ENCODE measurements at regions not wholly inside any gene's neighbourhood (a gene's known extent, or its start where the extent isn't known, plus 50 kb on each side); places are given as distances from the start of the nearest gene placed in this dataset.
"Not testable (repeated sequence)": the region's sequence is repeated elsewhere in the genome, so short reads cannot be mapped to it uniquely, and the experiment has no call there.

DNA sequence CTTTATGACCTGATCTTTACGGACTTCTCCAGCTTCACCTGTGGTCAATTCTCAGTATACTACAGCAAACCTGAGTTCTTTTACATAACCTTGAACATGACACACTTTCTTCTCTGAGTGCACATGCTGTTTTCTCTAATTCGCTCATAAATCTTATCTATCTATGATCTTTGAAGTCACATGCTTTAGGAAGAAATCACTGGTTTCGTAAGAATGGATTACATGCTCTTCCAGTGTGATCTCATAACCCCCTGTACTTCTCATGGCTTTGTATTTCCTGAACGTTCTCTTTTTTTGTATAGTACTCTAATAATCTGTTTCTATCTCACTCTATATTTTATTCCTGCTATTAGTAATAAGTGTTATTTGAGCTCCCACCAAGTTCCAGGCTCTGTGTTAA, 1165.2 kb downstream of the TBL1XR1 start:
- no peak for DNase-seq

DNA sequence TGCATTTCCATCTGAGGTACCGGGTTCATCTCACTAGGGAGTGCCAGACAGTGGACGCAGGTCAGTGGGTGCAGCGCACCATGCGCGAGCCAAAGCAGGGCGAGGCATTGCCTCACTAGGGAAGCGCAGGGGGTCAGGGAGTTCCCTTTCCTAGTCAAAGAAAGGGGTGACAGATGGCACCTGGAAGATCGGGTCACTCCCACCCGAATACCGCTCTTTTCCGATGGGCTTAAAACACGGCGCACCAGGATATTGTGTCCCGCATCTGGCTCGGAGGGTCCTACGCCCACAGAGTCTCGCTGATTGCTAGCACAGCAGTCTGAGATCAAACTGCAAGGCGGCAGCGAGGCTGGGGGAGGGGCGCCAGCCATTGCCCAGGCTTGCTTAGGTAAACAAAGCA, 1157.1 kb downstream of the NAALADL2 start:
- not testable (repeated sequence) for DNase-seq

DNA sequence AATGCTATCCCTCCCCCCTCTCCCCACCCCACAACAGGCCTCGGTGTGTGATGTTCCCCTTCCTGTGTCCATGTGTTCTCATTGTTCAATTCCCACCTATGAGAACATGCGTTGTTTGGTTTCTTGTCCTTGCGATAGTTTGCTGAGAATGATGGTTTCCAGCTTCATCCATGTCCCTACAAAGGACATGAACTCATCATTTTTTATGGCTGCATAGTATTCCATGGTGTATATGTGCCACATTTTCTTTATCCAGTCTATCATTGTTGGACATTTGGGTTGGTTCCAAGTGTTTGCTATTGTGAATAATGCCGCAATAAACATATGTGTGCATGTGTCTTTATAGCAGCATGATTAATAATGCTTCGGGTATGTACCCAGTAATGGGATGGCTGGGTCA, 1156.1 kb downstream of the NAALADL2 start:
- not testable (repeated sequence) for DNase-seq

DNA sequence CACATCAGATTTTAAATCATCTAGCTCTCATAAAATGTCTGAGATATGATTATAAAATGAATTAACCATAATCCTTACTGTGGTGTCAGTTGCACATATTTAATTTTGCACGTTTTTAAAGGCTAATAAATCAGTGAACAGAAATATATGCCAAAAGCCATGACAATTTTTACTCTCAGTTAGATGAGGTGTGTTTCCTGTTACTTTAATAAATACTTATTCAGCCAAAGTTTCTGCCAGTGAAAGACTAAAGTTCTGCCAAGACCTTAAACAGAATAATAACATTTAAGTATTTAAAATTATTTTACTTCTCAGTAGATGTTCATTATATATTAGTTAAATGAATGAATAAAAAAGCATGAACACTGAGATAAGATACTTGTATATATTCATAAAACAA, 1150.1 kb downstream of the NAALADL2 start:
- no peak for DNase-seq

DNA sequence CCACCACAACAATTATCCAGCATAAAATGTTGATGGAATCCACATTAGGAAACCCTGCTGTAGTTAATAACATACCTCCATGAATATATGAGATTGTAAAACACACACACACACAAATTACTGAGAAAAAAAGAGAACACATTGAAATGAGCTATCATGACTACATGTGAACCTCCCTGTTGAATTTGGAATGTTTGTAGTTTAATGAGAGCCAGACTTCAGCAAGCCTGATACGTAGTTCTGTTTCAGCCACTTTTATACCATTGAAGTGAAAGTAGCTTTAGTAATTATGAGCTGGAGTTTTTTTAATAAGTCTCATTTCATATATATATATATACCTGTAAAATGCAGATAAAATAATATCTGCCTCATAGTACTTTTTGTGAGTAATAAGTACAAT, 1146.4 kb downstream of the NAALADL2 start:
- no peak for DNase-seq

DNA sequence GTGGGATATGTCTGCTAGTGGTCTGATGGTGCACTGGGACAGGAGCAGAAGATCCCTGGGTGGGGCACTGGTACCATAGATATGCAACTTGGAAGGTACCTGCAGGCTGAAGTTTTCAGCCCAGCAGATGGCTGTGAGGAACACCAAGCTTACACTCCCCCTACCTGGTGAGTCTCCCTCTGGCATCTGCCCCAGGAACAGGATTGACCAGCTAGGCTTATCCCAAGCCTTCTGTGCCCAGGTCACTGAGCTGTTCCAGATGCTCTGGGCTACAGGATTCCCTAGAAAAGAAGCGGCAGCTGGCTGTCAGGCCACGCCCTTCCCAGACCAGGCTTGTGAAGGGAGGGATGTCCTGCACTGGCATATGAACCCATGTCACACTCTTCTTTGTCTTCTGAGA, 1130.0 kb downstream of the NAALADL2 start:
- no peak for DNase-seq

DNA sequence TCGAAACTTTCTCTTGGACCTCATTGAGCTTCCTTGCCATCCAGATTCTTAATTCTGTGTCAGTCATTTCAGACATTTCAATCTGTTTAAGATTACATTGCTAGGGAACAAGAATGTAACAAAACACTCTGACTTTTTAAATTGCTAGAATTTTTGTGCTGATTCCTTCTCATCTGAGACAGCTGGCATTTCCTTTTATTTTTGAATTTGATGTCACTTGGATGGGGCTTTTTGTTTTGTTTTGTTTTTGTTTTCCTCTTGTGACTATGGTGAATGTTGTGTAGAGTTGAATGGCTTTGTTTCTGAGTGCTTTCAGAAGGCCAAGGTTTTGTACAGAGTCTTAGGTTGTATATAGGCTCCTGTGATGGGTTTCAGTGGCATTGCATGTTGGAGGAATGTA, 1129.3 kb downstream of the NAALADL2 start:
- DNase-seq, result no peak

DNA sequence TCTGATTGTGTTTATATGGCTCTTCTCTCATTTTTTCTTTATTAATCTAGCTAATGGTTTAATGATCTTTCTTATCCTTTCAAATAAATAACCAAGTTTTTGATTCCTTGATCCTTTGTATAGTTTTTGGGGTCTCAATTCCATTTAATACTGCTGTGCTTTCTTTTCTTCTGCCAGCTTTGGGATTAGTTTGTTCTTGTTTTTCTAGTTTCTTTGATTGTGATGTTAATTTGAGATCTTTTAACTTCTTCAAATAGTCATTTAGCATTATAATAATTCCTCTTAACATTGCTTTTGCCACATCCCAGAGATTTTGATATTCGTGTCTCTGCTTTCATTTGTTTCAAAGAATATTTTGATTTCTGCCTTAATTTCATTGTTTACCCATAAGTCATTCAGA, 1126.6 kb downstream of the NAALADL2 start:
- no peak for DNase-seq

DNA sequence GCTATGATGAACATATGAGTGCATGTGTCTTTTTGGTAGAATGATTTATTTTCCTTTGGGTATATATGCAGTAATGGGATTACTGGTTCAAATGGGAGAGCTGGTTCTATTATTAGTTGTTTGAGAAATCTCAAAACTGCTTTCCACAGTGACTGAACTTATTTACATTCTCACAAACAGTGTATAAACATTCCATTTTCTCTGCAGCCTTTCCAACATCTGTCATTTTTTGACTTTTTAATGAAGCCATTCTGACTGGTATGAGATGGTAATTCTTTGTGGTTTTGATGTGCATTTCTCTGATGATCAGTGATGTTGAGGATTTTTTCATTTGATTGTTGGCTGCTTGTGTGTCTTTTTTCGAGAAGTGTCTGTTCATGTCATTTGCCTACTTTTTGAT, 1124.2 kb downstream of the NAALADL2 start:
- DNase-seq, result no peak

DNA sequence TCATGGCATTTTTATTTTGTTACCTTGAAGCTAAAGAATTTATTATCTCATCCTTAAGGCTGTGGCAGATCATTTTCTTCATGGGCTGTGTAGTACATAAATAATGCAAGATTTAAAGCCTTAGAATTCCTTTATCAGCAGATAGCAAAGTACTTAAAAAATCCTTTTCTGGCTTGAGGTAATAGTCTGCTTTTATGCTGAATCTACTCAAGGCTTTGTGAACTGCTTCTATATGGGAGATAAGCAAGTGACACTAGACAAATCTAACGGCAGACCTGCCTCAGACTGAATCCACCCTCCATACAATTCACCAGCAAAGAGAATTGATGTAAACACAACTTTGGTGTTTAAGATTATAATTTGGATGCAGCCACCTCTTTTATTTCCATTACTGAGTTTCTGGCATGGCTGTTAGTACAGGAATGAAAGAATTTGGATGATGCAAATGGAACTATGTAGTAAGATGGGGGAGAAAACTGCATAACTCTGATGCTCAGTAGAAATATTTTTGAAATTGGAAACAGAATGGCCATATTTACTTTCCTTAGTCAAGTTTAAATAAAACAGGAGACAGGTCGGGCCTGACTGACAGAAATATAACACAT, 1121.5 kb downstream of the NAALADL2 start:
- no peak for DNase-seq

DNA sequence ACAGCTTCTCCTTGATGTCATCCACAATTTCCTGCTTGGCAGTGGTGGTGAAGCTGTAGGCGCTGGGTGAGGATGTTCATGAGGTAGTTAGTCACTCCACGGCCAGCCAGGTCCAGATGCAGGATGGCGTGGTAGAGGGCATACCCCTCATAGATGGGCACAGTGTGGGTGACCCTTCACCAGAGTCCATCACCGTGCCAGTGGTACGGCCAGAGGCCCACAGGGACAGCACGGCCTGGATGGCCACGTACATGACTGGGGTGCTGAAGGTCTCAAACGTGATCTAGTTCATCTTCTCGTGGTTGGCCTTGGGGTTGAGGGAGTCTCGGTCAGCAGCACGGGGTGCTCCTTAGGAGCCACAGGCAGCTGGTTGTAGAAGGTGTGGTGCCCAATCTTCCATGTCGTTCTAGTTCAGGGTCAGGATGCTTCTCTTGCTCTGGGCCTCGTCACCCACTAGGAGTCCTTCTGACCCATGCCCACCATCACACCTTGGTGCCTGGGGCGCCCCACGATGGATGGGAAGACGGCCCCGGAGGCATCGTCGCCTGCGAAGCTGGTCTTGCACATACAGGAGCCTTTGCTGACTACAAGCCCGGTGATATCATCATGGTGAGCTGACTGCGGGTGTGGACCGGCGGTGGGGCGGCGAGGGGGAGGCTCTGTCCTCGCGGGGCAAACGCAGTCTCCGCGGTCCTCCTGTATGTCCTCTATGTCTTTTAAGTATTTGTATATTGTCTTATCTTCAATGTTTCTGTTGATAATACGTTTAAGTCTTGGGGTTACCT, 1119.0 kb downstream of the NAALADL2 start:
- DNase-seq, result no peak

DNA sequence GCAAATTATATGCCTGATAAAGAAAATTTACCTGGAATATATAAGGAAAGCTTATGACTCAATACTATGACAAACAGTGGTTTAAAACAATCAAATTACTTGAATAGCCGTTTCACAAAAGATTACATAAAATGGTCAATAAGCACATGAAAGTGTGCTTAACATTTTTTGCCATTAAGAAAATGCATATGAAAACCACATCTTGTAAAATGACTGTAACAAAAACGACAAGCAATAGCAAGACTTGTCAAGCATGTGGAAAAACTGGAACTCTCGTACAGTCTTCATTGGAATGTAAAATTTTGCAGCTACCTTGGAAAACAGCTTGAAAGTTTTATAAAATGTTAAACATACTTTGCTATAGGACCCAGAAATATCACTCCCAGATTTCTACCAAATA, 1110.3 kb downstream of the NAALADL2 start:
- no peak for DNase-seq

DNA sequence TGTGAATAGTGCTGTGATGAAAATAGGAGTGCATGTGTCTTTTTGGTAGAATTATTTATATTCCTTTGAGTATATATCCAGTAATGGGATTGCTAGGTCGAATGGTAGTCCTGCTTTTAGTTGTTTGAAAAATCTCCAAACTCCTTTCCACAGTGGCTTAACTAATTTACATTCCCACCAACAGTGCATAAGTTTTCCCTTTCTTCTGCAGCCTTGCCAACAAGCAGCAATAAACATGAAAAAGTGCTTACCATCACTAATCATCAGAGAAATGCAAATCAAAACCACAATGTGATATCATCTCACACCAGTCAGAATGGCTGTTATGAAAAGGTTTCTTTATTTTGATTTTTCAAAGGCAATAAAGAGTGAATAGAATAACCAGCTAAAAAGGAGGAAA, 1105.9 kb downstream of the NAALADL2 start:
- DNase-seq, result no peak

DNA sequence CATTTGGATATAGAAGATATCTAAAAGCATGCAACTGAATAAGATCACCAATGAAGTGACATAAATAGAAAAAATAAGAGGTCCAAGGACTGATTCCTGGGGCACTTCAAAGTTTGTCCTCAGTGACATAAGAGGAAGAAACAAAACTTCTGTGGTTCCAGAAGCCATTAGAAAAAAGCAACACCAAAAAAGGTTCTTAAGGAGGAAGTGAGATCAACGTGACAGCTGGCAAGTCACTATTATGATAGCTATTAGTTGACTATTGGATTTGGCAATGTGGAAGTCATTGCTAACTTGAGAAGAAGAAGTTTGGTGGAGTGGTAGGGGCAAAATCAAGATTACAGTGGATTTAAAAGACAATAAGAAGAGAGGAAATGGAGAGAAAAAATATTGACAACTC, 1098.3 kb downstream of the NAALADL2 start:
- DNase-seq, result no peak

DNA sequence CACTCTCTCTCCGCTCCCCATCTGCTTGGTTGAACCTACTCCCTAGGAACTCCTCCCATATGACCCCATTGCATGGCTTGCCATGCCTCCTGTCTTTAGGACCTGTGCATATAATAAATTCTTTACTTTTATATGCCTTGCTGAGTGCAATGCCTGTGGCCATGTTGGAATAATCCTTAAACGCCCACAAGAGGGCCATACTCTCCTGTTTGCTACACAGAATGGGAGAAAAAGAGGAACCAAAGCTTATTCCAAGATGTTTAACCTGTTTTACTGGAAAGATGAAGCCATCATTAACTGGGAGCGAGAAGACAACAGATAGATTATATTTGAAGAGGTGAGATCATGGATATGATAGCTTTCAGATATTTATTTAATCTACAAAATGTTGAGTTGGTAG, 1097.8 kb downstream of the NAALADL2 start:
- no peak for DNase-seq

DNA sequence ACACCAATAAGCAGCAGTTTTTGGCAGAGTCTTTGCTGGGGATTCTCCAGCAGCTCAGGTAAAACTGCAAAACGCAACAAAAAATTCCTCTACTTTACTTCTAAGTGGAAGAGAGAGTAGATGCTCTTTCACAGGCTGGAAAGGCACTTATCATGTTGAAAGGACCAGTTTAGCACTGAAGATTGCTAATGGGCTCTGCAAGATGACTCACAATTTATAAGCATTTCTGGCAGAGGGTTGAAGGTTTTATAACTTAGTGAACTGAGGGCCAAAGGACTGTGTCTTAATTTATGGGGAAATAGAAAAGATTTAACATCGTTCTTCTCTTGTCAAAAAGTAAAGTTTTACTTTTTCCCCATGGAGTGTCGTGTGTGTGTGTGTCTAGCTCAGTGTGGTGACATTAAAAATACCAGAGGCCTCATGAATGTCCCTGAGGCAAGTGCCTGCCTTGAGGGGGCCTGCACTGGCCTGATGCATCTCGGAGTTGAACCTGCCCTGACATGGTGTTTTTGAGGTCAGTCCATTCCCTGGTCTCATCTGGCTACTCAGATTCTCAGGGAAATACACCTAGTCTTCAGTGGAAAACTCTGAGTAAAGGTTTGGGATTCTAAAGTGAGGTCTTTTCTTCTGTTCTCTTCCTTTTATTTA, 1092.0 kb downstream of the NAALADL2 start:
- DNase-seq, result no peak

DNA sequence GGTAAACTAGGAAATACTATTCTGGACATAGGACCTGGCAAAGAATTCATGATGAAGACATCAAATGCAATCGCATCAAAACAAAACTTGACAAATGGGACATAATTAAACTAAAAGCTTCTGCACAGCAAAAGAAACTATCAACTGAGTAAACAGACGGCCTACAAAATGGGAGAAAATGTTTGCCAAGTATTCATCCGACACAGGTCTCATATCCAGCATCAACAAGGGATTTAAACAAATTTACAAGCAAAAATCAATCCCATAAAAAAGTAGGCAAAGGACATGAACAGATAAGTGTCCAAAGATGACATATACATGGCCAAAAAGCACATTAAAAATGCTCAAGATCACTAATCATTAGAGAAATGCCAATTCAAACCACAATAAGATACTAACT, 1088.9 kb downstream of the NAALADL2 start:
- peak; percentile 98 for DNase-seq

DNA sequence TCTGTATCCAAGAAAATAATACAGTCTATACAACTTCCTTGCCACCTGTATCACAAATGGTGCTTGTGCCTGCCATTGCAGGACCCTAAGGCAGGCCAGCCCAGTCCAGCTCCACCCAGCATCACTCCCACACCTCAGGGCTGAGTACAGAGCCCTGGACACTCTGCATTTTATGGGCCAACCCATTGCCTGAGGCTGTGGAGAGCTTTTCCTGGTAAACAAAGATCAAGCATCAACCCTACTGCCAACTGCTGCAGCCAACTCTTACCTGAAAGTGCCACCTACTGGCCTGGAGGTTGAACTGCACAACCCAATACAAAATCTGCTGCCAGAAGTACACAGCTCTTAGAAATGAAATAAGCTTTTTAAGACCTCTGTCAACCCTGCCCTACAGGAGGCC, 1082.2 kb downstream of the NAALADL2 start:
- DNase-seq, result no peak

DNA sequence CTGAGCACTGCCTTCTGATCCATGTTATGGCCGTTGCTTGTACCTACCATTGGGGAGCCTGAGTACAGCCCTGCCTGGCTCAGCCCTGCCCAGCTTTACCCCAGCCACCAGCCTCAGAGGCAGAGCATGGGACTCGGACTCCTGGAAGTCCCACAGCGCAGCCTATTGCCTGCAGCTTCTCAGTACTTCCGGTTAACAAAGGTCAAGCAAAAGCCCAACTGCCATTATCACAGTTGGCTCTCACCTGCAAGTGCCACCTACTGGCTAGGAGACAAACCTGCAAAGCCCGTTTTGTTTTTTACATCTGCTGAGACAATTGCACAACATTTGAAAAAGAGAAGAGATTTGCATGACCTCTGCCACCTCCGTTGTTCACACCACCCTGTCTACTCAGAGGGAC, 1081.7 kb downstream of the NAALADL2 start:
- peak; percentile 31 for DNase-seq

DNA sequence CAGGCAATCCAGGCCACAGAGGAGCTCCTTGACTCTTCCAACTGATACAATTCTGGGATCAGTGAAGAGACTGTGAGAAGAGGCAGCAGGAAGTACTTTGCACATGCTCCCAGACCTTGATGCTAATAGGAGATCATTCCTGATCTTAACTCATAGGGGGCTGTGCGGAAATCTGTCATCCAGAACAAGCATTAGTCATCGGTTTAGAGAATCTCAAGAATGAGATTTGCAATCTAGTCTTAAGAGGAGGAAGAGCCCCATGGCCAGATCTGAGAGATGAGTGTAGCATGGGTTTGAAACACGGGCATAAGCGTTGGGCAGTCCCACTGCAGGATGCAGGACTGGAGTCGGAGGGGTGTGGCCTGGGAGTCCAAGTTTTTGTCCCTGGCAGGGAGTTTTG, 1081.1 kb downstream of the NAALADL2 start:
- DNase-seq, result no peak

DNA sequence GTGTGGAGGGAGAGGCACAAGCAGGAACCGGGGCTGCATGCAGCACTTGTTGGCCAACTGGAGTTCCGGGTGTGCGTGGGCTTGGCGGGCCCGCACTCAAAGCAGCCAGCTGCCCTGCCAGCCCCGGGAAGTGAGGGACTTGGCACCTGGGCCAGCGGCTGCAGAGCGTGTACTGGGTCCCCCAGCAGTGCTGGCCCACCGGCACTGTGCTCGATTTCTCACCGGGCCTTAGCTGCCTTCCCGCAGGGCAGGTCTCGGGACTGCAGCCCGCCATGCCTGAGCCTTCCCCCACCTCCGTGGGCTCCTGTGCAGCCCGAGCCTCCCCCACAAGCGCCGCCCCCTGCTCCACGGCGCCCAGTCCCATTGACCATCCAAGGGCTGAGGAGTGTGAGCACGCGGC, 1078.2 kb downstream of the NAALADL2 start:
- not testable (repeated sequence) for DNase-seq

DNA sequence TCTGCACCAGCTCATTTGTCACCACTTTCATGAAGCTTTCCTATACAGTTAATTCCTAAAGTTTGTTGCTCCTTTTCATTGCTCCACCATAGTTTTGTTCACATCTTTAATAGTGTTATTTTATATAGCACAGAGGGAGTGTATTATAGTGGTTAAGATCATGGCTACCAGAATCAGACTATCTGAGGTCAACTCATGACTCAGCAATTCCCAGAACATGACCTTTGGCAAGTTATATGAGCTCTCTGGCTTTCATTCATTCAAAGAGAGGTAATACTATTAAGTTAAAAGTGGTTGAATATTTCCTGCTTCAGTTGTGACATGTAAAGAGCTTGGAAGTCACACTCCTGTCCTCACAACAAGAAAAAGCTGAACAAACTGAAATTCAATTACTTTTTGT, 1073.5 kb downstream of the NAALADL2 start:
- no peak for DNase-seq

DNA sequence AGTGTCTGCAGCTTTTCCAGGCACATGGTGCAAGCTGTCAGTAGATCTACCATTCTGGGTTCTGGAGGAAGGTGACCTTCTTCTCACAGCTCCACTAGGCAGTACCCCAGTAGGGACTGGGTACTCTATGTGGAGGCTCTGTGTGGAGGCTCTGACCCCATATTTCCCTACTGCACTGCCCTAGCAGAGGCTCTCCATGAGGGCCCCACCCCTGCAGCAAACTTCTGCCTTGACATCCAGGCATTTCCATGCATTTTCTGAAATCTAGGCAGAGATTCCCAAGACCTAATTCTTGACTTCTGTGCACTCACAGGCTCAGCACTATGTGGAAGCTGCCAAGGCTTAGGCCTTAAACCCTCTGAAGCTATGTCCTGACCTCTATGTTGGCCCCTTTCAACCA, 1060.0 kb downstream of the NAALADL2 start:
- no peak for DNase-seq

DNA sequence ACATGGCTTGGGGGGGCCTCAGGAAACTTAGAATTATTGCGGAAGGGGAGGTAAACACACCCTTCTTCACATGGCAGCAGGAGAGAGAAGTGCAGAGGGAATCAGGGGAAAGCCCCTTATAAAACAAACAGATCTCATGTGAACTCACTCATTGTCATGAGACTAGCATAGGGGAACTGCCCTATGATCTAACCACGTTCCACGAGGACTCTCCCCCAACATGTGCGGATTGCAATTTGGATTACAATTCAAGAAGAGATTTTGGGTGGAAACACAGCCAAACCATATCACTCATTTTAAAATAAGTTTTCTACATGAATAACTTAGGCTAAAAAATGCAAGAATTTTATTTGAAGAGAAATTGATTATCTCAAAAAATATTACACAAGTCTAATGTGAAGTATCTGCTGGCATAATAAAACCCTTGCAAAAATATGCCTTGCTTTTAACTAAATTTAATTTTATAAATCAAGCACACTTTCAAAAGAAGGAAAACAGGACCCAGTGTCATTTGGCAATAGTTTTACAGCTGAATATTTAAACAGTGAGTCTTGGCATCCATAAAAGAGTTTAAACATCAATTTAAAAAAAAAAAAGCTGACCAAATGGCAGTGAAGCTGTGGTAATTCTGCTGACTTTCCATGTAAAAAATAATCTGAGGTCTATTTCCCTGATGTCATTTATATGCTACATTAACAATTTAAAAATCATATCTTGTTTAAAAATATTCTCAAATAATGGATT, 1057.2 kb downstream of the NAALADL2 start:
- no peak for DNase-seq
